Activated B cell treated with CpG ODN at 0.5 μM for 24 hours (primary cell): ENCODE measurements at regions not wholly inside any gene's neighbourhood (a gene's known extent, or its start where the extent isn't known, plus 50 kb on each side); places are given as distances from the start of the nearest gene placed in this dataset.

Experiments used
- ATAC-seq: fragments of 200-7000 bp; cut with Tn5 transposase; one replicate; pipeline ENCODE4 v1.10.0; 2021; ENCODE audit warnings: low read depth, mild to moderate bottlenecking, moderate library complexity
- CTCF ChIA-PET: fragments of 350-600 bp; sonication (Branson Sonifier 250); formaldehyde crosslinking; loops from one replicate; lab custom pipeline; 2021; ENCODE audit warnings: antibody characterized with exemption; lab: Charles Lee
- POLR2A ChIA-PET: fragments of 350-600 bp; sonication (Branson Sonifier 250); formaldehyde crosslinking; loops from one replicate; lab custom pipeline; 2021; ENCODE audit warnings: antibody characterized with exemption; lab: Charles Lee
- DNase-seq: peaks from one replicate; pipeline ENCODE4 v3.0.0; 2022
- H3K27ac Mint-ChIP-seq: one replicate; pipeline ENCODE4 v1.8.0; 2020; ENCODE audit warnings: mixed read lengths
- H3K27me3 Mint-ChIP-seq: one replicate; pipeline ENCODE4 v1.8.0; 2021; ENCODE audit warnings: mixed read lengths
- H3K36me3 Mint-ChIP-seq: one replicate; pipeline ENCODE4 v1.8.0; 2021; ENCODE audit warnings: low read depth, mixed read lengths
- H3K4me1 Mint-ChIP-seq: one replicate; pipeline ENCODE4 v1.8.0; 2021; ENCODE audit warnings: mixed read lengths
- H3K4me3 Mint-ChIP-seq: one replicate; pipeline ENCODE4 v1.8.0; 2020; ENCODE audit warnings: mild to moderate bottlenecking, mixed read lengths
- H3K9me3 Mint-ChIP-seq: one replicate; pipeline ENCODE4 v1.8.0; 2020; ENCODE audit warnings: mixed read lengths
- CTCF ChIP-seq: fragments of 200-600 bp; IDR thresholded peaks from one replicate; pipeline ENCODE4 v1.8.0; 2022; ENCODE audit warnings: antibody characterized with exemption, mild to moderate bottlenecking
- intact Hi-C: fragments of 100-400 bp; cut with micrococcal nuclease; formaldehyde crosslinking; loops from one replicate; pipeline ENCODE4 v1.15.1; 2024

GRCh38 chr18:41845563-41845962 lies 109.5 kb upstream of the PIK3C3 start:
- no peak for ATAC-seq
- no peaks in the 10 kb centered on the region for H3K27me3 Mint-ChIP-seq
- no peak overlapping the region for H3K27ac Mint-ChIP-seq
- ChIA-PET CTCF (no interaction called here), POLR2A (no interaction called here)
- no peak for TF ChIP-seq CTCF
- no peak overlapping the region for H3K4me3 Mint-ChIP-seq
- intact Hi-C loops = no loop called here
- no peaks in the 10 kb centered on the region for H3K9me3 Mint-ChIP-seq
- H3K4me1 Mint-ChIP-seq = no peaks in the 10 kb centered on the region
- DNase-seq = no peak
- no peaks in the 10 kb centered on the region for H3K36me3 Mint-ChIP-seq

GRCh38 chr18:41842886-41843285 lies 112.1 kb upstream of the PIK3C3 start:
- TF ChIP-seq CTCF = no peak
- intact Hi-C loops = no loop called here
- ATAC-seq (no peak), DNase-seq (no peak)
- ChIA-PET POLR2A (no interaction called here), CTCF (no interaction called here)
- H3K4me1 Mint-ChIP-seq = no peaks in the 10 kb centered on the region
- H3K4me3 Mint-ChIP-seq = no peak overlapping the region
- H3K9me3 Mint-ChIP-seq = no peaks in the 10 kb centered on the region
- H3K27ac Mint-ChIP-seq = no peak overlapping the region
- H3K36me3 Mint-ChIP-seq = no peaks in the 10 kb centered on the region
- H3K27me3 Mint-ChIP-seq = peaks cover 2% of the 10 kb centered on the region

- TF ChIP-seq CTCF = no peak
- intact Hi-C loops = no loop called here
- ATAC-seq (no peak), DNase-seq (no peak)
- Mint-ChIP-seq H3K9me3 (no peaks in the 10 kb centered on the region), H3K27ac (no peak overlapping the region), H3K4me1 (no peaks in the 10 kb centered on the region), H3K4me3 (no peak overlapping the region), H3K27me3 (no peaks in the 10 kb centered on the region), H3K36me3 (no peaks in the 10 kb centered on the region)
- ChIA-PET CTCF (no interaction called here), POLR2A (no interaction called here)
Measured at GRCh38 chr18:41829647-41830516, 125.2 kb upstream of the PIK3C3 start.

GRCh38 chr18:41828137-41828536 lies 126.9 kb upstream of the PIK3C3 start:
- H3K4me1 Mint-ChIP-seq = no peaks in the 10 kb centered on the region
- intact Hi-C loops = no loop called here
- no peak for TF ChIP-seq CTCF
- CTCF ChIA-PET = no interaction called here
- no peaks in the 10 kb centered on the region for H3K27me3 Mint-ChIP-seq
- no peak overlapping the region for H3K4me3 Mint-ChIP-seq
- H3K36me3 Mint-ChIP-seq = no peaks in the 10 kb centered on the region
- POLR2A ChIA-PET = no interaction called here
- DNase-seq (no peak), ATAC-seq (no peak)
- no peak overlapping the region for H3K27ac Mint-ChIP-seq
- H3K9me3 Mint-ChIP-seq = no peaks in the 10 kb centered on the region

- intact Hi-C loops = no loop called here
- Mint-ChIP-seq H3K4me3 (no peak overlapping the region), H3K36me3 (no peaks in the 10 kb centered on the region), H3K27ac (no peak overlapping the region), H3K27me3 (no peaks in the 10 kb centered on the region), H3K9me3 (no peaks in the 10 kb centered on the region), H3K4me1 (no peaks in the 10 kb centered on the region)
- ATAC-seq (no peak), DNase-seq (no peak)
- POLR2A ChIA-PET = no interaction called here
- CTCF ChIA-PET = no interaction called here
- no peak for TF ChIP-seq CTCF
Measured at GRCh38 chr18:41820784-41821183, 134.2 kb upstream of the PIK3C3 start.
